HCT116 (cell line): ENCODE measurements at regions not wholly inside any gene's neighbourhood (a gene's known extent, or its start where the extent isn't known, plus 50 kb on each side); places are given as distances from the start of the nearest gene placed in this dataset.

Source experiments
- ATAC-seq: fragments of 200-7000 bp; cut with Tn5 transposase; 2 replicates; pipeline ENCODE4 v1.9.1; 2020; ENCODE audit warnings: mild to moderate bottlenecking, moderate library complexity
- BruUV-seq: library from RNA; stranded (reverse); fragments of 400-500 nt; replicated peaks from 2 replicates; lab custom pipeline; 2021; lab: Mats Ljungman, UMichigan
- CTCF ChIA-PET: fragments of 300-600 bp; sonication (Branson Sonifier 250); formaldehyde crosslinking; loops from one replicate; lab custom pipeline; 2021; ENCODE audit warnings: antibody characterized with exemption; lab: Charles Lee
- POLR2A ChIA-PET: fragments of 300-600, 350-600 bp; sonication (Branson Sonifier 250); formaldehyde crosslinking; loops from one replicate; lab custom pipeline; 2021; ENCODE audit warnings: antibody characterized with exemption; lab: Charles Lee
- RAD21 ChIA-PET, 2 experiments: fragments of 300-600 bp; sonication (Branson Sonifier 250); formaldehyde crosslinking; loops; one replicate each; lab custom pipeline; 2023; ENCODE audit warnings: low total read pairs in 2 of 2; ENCODE audit not compliant: uncharacterized antibody in 2 of 2, unreplicated experiment in 2 of 2, low non-redundant PET in 1 of 2; lab: Charles Lee
- DNase-seq: peaks from one replicate; pipeline ENCODE4 v3.0.0-alpha.2; 2010; ENCODE audit warnings: low read depth, low spot score
- H2AFZ ChIP-seq: fragments of 200-600 bp; shearing (Covaris generic), sonication (generic); 2 replicates; pipeline ENCODE4 v1.6.1; 2017; ENCODE audit warnings: low read depth, mixed run types, mixed read lengths, antibody characterized with exemption, low read length; ENCODE audit not compliant: poor library complexity, severe bottlenecking
- H3K27ac ChIP-seq: 2 replicates; pipeline ENCODE4 v1.5.1; 2012; ENCODE audit warnings: low read depth, low read length
- H3K27me3 ChIP-seq: fragments of 200-600 bp; sonication (generic); 2 replicates; pipeline ENCODE4 v1.6.1; 2016; ENCODE audit warnings: mixed run types, low read length, mixed read lengths; ENCODE audit not compliant: insufficient read depth
- H3K36me3 ChIP-seq, 2 experiments: fragments of 200-500 bp in 1 of 2; fragments of 200-600 bp in 1 of 2; sonication (Bioruptor generic) in 1 of 2; sonication (generic) in 1 of 2; 2 replicates each; pipeline versions ENCODE4 v1.5.1 to v1.6.1; 2014 to 2016; ENCODE audit warnings: low read length in 2 of 2, inconsistent platforms in 1 of 2, mixed read lengths in 1 of 2, mixed run types in 1 of 2; ENCODE audit not compliant: insufficient read depth in 2 of 2, control insufficient read depth in 1 of 2
- H3K4me1 ChIP-seq, 2 experiments: fragments of 200-600 bp in 1 of 2; sonication (generic) in 1 of 2; 2 replicates each; pipeline versions ENCODE4 v1.5.1 to v1.6.1; 2012 to 2017; ENCODE audit warnings: low read length in 2 of 2, inconsistent platforms in 1 of 2, mild to moderate bottlenecking in 1 of 2, mixed read lengths in 1 of 2, mixed run types in 1 of 2, moderate library complexity in 1 of 2; ENCODE audit not compliant: insufficient read depth in 2 of 2, control insufficient read depth in 1 of 2
- H3K4me2 ChIP-seq: fragments of 200-600 bp; sonication (generic); 2 replicates; pipeline ENCODE4 v1.6.1; 2017; ENCODE audit warnings: mixed run types, low read length, mixed read lengths
- H3K4me3 ChIP-seq, 2 experiments: fragments of 200-600 bp in 1 of 2; sonication (generic) in 1 of 2; replicated peaks in 1 of 2; 2 replicates each; pipeline ENCODE4 v1.5.1; 2011 to 2016; ENCODE audit warnings: low read length in 2 of 2, control low read depth in 1 of 2, low read depth in 1 of 2, mild to moderate bottlenecking in 1 of 2, mixed read lengths in 1 of 2, mixed run types in 1 of 2
- H3K79me2 ChIP-seq: fragments of 200-600 bp; sonication (generic); 2 replicates; pipeline ENCODE4 v1.6.1; 2017; ENCODE audit warnings: mild to moderate bottlenecking, mixed run types, low read length, moderate library complexity, mixed read lengths; ENCODE audit not compliant: insufficient read depth
- H3K9ac ChIP-seq: fragments of 200-600 bp; sonication (generic); 2 replicates; pipeline ENCODE4 v1.6.1; 2016; ENCODE audit warnings: low read length, mixed read lengths
- H3K9me2 ChIP-seq: fragments of 200-600 bp; sonication (generic), shearing (Covaris generic); 2 replicates; pipeline ENCODE4 v1.6.1; 2017; ENCODE audit warnings: mixed run types, mild to moderate bottlenecking, moderate library complexity; ENCODE audit not compliant: insufficient read depth
- H3K9me3 ChIP-seq, 2 experiments: fragments of 200-500 bp in 1 of 2; fragments of 200-600 bp in 1 of 2; sonication (Bioruptor generic) in 1 of 2; sonication (generic) in 1 of 2; 2 replicates each; pipeline ENCODE4 v1.6.1; 2014 to 2017; ENCODE audit warnings: low read length in 2 of 2, mixed read lengths in 2 of 2, inconsistent platforms in 1 of 2, low read depth in 1 of 2, mild to moderate bottlenecking in 1 of 2, mixed run types in 1 of 2, moderate library complexity in 1 of 2; ENCODE audit not compliant: control insufficient read depth in 1 of 2, insufficient read depth in 1 of 2
- H4K20me1 ChIP-seq: fragments of 200-600 bp; sonication (generic), shearing (Covaris generic); 2 replicates; pipeline ENCODE4 v1.6.1; 2017; ENCODE audit warnings: mixed run types, mild to moderate bottlenecking, moderate library complexity; ENCODE audit not compliant: insufficient read depth
- CBX3 ChIP-seq: IDR thresholded peaks from 2 replicates; pipeline ENCODE4 v1.6.1; 2012; ENCODE audit warnings: low read depth
- CTCF ChIP-seq, 3 experiments: fragments of 200-600 bp in 1 of 3; sonication (generic) in 1 of 3; IDR thresholded peaks in 2 of 3; conservative IDR thresholded peaks in 1 of 3; 2 replicates each; pipeline ENCODE4 v1.5.1; 2012 to 2017; ENCODE audit warnings: low read depth in 2 of 3, low read length in 2 of 3, antibody characterized with exemption in 1 of 3, borderline replicate concordance in 1 of 3, control low read depth in 1 of 3, mild to moderate bottlenecking in 1 of 3, mixed read lengths in 1 of 3, mixed run types in 1 of 3, moderate library complexity in 1 of 3; ENCODE audit not compliant: insufficient read depth in 1 of 3
- EZH2phosphoT487 ChIP-seq: fragments of 200-600 bp; IDR thresholded peaks from 2 replicates; pipeline ENCODE4 v1.6.1; 2018; ENCODE audit warnings: antibody characterized with exemption, borderline replicate concordance
- POLR2A ChIP-seq: IDR thresholded peaks from 2 replicates; pipeline ENCODE4 v1.7.0; 2011; ENCODE audit warnings: borderline replicate concordance; ENCODE audit not compliant: insufficient read depth, insufficient read length; ENCODE audit errors: extremely low read depth
- RAD21 ChIP-seq: IDR thresholded peaks from 2 replicates; pipeline ENCODE4 v1.6.1; 2012; ENCODE audit warnings: low read depth, mild to moderate bottlenecking
- SIN3A ChIP-seq: IDR thresholded peaks from 2 replicates; pipeline ENCODE4 v1.6.1; 2012; ENCODE audit warnings: low read depth
- SP1 ChIP-seq: IDR thresholded peaks from 2 replicates; pipeline ENCODE4 v1.6.1; 2012; ENCODE audit warnings: low read depth
- SRF ChIP-seq: IDR thresholded peaks from 2 replicates; pipeline ENCODE4 v1.6.1; 2012; ENCODE audit warnings: low read depth
- intact Hi-C: fragments of 100-400 bp; cut with micrococcal nuclease; formaldehyde crosslinking; loops from 2 replicates; pipeline ENCODE4 v1.10.0; 2022
- TF ChIP-seq, protein P1 (sequence below): IDR thresholded peaks from 2 replicates; pipeline ENCODE4 v1.6.1; 2012; ENCODE audit warnings: low read depth

DNA sequence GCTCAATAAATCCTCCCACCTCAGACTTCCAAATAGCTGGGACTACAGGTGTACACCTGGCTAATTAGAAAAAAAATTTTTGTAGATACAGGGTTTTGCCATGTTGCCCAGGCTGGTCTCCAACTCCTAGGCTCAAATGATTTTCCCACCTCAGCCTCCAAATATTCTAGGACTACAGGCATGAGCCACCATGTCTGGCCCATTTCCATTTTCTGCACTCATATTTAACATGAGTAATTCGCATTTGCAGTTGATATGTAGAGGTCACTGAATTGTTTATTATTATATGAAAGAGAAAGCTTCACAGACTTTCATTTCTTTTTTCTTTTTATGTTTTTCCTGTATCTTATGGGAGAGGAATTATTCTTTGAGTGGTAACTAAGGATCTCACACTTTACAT is 492.7 kb downstream of the CNTN3 start:
- Histone ChIP-seq H3K36me3 (no peaks in the 10 kb centered on the region), H3K9me2 (no peaks in the 10 kb centered on the region), H3K79me2 (no peaks in the 10 kb centered on the region), H2AFZ (no peak overlapping the region), H3K4me1 (no peaks in the 10 kb centered on the region), H3K9ac (no peak overlapping the region), H3K27ac (no peak overlapping the region), H3K27me3 (no peaks in the 10 kb centered on the region), H3K4me2 (no peak overlapping the region), H4K20me1 (no peaks in the 10 kb centered on the region), H3K9me3 (peaks cover 10 to 17% of the 10 kb centered on the region in 2 experiments; a peak in 2 of 4 replicates), H3K4me3 (no peak overlapping the region)
- TF ChIP-seq SP1 = no peak
- no peak for TF ChIP-seq RAD21
- no peak for TF ChIP-seq CBX3
- TF ChIP-seq CTCF (IDR thresholded peaks at IDR 0.05 in 2 of 3, conservative IDR thresholded peaks at IDR 0.05 in 1 of 3; ENCODE audit: borderline replicate concordance in 1 of 3, insufficient read depth in 1 of 3, low read depth in 2 of 3, low read length in 2 of 3) = no peak
- TF ChIP-seq, protein P1, sequence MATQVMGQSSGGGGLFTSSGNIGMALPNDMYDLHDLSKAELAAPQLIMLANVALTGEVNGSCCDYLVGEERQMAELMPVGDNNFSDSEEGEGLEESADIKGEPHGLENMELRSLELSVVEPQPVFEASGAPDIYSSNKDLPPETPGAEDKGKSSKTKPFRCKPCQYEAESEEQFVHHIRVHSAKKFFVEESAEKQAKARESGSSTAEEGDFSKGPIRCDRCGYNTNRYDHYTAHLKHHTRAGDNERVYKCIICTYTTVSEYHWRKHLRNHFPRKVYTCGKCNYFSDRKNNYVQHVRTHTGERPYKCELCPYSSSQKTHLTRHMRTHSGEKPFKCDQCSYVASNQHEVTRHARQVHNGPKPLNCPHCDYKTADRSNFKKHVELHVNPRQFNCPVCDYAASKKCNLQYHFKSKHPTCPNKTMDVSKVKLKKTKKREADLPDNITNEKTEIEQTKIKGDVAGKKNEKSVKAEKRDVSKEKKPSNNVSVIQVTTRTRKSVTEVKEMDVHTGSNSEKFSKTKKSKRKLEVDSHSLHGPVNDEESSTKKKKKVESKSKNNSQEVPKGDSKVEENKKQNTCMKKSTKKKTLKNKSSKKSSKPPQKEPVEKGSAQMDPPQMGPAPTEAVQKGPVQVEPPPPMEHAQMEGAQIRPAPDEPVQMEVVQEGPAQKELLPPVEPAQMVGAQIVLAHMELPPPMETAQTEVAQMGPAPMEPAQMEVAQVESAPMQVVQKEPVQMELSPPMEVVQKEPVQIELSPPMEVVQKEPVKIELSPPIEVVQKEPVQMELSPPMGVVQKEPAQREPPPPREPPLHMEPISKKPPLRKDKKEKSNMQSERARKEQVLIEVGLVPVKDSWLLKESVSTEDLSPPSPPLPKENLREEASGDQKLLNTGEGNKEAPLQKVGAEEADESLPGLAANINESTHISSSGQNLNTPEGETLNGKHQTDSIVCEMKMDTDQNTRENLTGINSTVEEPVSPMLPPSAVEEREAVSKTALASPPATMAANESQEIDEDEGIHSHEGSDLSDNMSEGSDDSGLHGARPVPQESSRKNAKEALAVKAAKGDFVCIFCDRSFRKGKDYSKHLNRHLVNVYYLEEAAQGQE = no peak
- TF ChIP-seq SIN3A = no peak
- TF ChIP-seq POLR2A = no peak
- no peak for TF ChIP-seq EZH2phosphoT487
- TF ChIP-seq SRF = no peak
- no TSS peak for BruUV-seq
- CTCF ChIA-PET = no interaction called here
- DNase-seq = no peak
- RAD21 ChIA-PET = no interaction called here
- intact Hi-C loops = no loop called here
- no peak for ATAC-seq
- POLR2A ChIA-PET = no interaction called here
